GM21619 (cell line): ENCODE measurements at regions not wholly inside any gene's neighbourhood (a gene's known extent, or its start where the extent isn't known, plus 50 kb on each side); places are given as distances from the start of the nearest gene placed in this dataset.
"Not testable (repeated sequence)": the region's sequence is repeated elsewhere in the genome, so short reads cannot be mapped to it uniquely, and the experiment has no call there.

ENCODE experiments used
- ATAC-seq: cut with Tn5 transposase; IDR thresholded peaks from one replicate; pipeline ENCODE4 v1.9.1; 2021; ENCODE audit not compliant: unreplicated experiment

- no peak for ATAC-seq
Observed at GRCh38 chr1:58076258-58076657, 470.3 kb downstream of the OMA1 start.

GRCh38 chr1:58075188-58075578 is 471.3 kb downstream of the OMA1 start:
- ATAC-seq: no peak

GRCh38 chr1:58072450-58072849 is 474.1 kb downstream of the OMA1 start:
- ATAC-seq: no peak

- no peak for ATAC-seq
Observed at GRCh38 chr1:58067082-58067481, 479.4 kb downstream of the OMA1 start.

GRCh38 chr1:58065520-58065919 is 481.0 kb downstream of the OMA1 start:
- ATAC-seq: no peak

- no peak for ATAC-seq
Observed at GRCh38 chr1:58064166-58064565, 482.4 kb downstream of the OMA1 start.

GRCh38 chr1:58063095-58063494 is 483.4 kb downstream of the OMA1 start:
- ATAC-seq: no peak

GRCh38 chr1:58062635-58063034 is 483.9 kb downstream of the OMA1 start:
- no peak for ATAC-seq

GRCh38 chr1:58060559-58061170 is 485.9 kb downstream of the OMA1 start:
- no peak for ATAC-seq

GRCh38 chr1:58059789-58060188 is 486.7 kb downstream of the OMA1 start:
- ATAC-seq: no peak

- no peak for ATAC-seq
Observed at GRCh38 chr1:58058323-58058722, 488.2 kb downstream of the OMA1 start.

- no peak for ATAC-seq
Observed at GRCh38 chr1:58057826-58058225, 488.7 kb downstream of the OMA1 start.

GRCh38 chr1:58051187-58051586 is 495.3 kb downstream of the OMA1 start:
- ATAC-seq: not testable (repeated sequence)

GRCh38 chr1:58047265-58047858 is 499.2 kb downstream of the OMA1 start:
- ATAC-seq: no peak

- no peak for ATAC-seq
Observed at GRCh38 chr1:58045094-58045705, 501.3 kb downstream of the OMA1 start.

GRCh38 chr1:58041621-58042020 is 504.9 kb downstream of the OMA1 start:
- ATAC-seq: no peak

- ATAC-seq: no peak
Observed at GRCh38 chr1:58038574-58038973, 508.0 kb downstream of the OMA1 start.

- no peak for ATAC-seq
Observed at GRCh38 chr1:58035523-58035922, 511.0 kb downstream of the OMA1 start.

- no peak for ATAC-seq
Observed at GRCh38 chr1:58033311-58033710, 513.2 kb downstream of the OMA1 start.

- ATAC-seq: no peak
Observed at GRCh38 chr1:58032611-58033073, 513.9 kb downstream of the OMA1 start.

- no peak for ATAC-seq
Observed at GRCh38 chr1:58031416-58031815, 515.1 kb downstream of the OMA1 start.

- no peak for ATAC-seq
Observed at GRCh38 chr1:58030456-58030855, 516.1 kb downstream of the OMA1 start.

- ATAC-seq: no peak
Observed at GRCh38 chr1:58017641-58018040, 528.9 kb downstream of the OMA1 start.
